Caco-2 (cell line): ENCODE measurements at regions not wholly inside any gene's neighbourhood (a gene's known extent, or its start where the extent isn't known, plus 50 kb on each side); places are given as distances from the start of the nearest gene placed in this dataset.

Experiments
- BruUV-seq: library from RNA; stranded (reverse); fragments of 400-500 nt; replicated peaks from 2 replicates; lab custom pipeline; 2021; lab: Mats Ljungman, UMichigan
- CTCF ChIA-PET: fragments of 300-600 bp; sonication (Branson Sonifier 250); formaldehyde crosslinking; loops from one replicate; lab custom pipeline; 2022; ENCODE audit warnings: antibody characterized with exemption; lab: Charles Lee
- POLR2A ChIA-PET: fragments of 300-600 bp; sonication (Branson Sonifier 250); formaldehyde crosslinking; loops from one replicate; lab custom pipeline; 2022; ENCODE audit warnings: antibody characterized with exemption; lab: Charles Lee
- DNase-seq, 2 experiments: peaks; one replicate each; pipeline versions ENCODE4 v3.0.0 to v3.0.0-alpha.2; 2020 to 2022
- H3K27me3 ChIP-seq: replicated peaks from 2 replicates; pipeline ENCODE4 v1.6.0; 2011; ENCODE audit warnings: low read length; ENCODE audit not compliant: control insufficient read depth, insufficient read depth
- H3K36me3 ChIP-seq: 2 replicates; pipeline ENCODE4 v1.5.1; 2011; ENCODE audit warnings: low read length; ENCODE audit not compliant: control insufficient read depth, insufficient read depth
- H3K4me1 ChIP-seq: fragments of 250-450 bp; sonication (Bioruptor Pico); 2 replicates; pipeline ENCODE4 v1.5.1; 2020; ENCODE audit warnings: mild to moderate bottlenecking
- H3K4me3 ChIP-seq: 2 replicates; pipeline ENCODE4 v1.5.1; 2011; ENCODE audit warnings: low read depth, mild to moderate bottlenecking, control low read depth, low read length
- H3K9me3 ChIP-seq: fragments of 250-450 bp; sonication (Bioruptor Pico); 2 replicates; pipeline ENCODE4 v1.5.1; 2020; ENCODE audit warnings: mild to moderate bottlenecking, moderate library complexity
- H3K27ac Mint-ChIP-seq: one replicate; pipeline ENCODE4 v1.8.0; 2022; ENCODE audit warnings: mixed read lengths; ENCODE audit not compliant: unreplicated experiment
- H3K27me3 Mint-ChIP-seq: one replicate; pipeline ENCODE4 v1.8.0; 2022; ENCODE audit warnings: mixed read lengths; ENCODE audit not compliant: insufficient read depth, unreplicated experiment
- H3K36me3 Mint-ChIP-seq: one replicate; pipeline ENCODE4 v1.8.0; 2022; ENCODE audit warnings: mild to moderate bottlenecking, mixed read lengths; ENCODE audit not compliant: insufficient read depth, unreplicated experiment
- H3K4me1 Mint-ChIP-seq: one replicate; pipeline ENCODE4 v1.8.0; 2022; ENCODE audit warnings: low read depth, mixed read lengths; ENCODE audit not compliant: unreplicated experiment
- H3K4me3 Mint-ChIP-seq: one replicate; pipeline ENCODE4 v1.8.0; 2022; ENCODE audit warnings: mild to moderate bottlenecking, moderate library complexity, mixed read lengths; ENCODE audit not compliant: unreplicated experiment
- H3K9me3 Mint-ChIP-seq: one replicate; pipeline ENCODE4 v1.8.0; 2022; ENCODE audit warnings: mixed read lengths; ENCODE audit not compliant: unreplicated experiment
- intact Hi-C: fragments of 100-400 bp; cut with micrococcal nuclease; formaldehyde crosslinking; loops from one replicate; pipeline ENCODE4 v1.10.0; 2022; ENCODE audit not compliant: unreplicated experiment
- TF ChIP-seq, protein P1 (sequence below), 2 experiments: fragments of 200-600 bp in 1 of 2; IDR thresholded peaks; 1 replicate in 1 of 2; 2 replicates in 1 of 2; pipeline versions ENCODE4 v1.5.1 to v1.8.0; 2011 to 2022; ENCODE audit warnings: antibody characterized with exemption in 1 of 2, control low read depth in 1 of 2, inconsistent platforms in 1 of 2, low read depth in 1 of 2, low read length in 1 of 2, mild to moderate bottlenecking in 1 of 2, moderate library complexity in 1 of 2; ENCODE audit not compliant: insufficient read depth in 1 of 2, severe bottlenecking in 1 of 2, unreplicated experiment in 1 of 2

DNA sequence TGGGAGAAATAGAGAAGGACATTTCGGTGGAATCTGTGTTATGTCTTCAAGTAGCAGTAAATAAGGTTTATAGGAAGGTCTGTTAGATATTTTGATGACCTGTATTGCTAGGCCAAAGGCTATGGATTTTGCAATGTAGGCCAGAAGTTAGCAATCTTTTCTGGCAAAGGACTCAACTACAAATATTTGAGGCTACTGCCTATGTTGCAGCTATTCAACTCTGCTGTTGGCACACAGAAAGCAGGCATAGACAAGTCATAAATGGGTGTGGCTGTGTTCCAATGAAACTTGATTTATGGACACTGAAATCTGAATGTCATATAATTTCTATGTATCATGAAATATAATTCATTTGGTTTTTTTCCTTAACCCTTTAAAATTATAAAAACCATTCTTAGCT lies 438.7 kb upstream of the C2CD4B start:
- POLR2A ChIA-PET: interaction anchor here (0.6 kb wide), 1 partner anchor 136 kb away, joined by 4 read pairs; no protein-coding TSS in a partner anchor

DNA sequence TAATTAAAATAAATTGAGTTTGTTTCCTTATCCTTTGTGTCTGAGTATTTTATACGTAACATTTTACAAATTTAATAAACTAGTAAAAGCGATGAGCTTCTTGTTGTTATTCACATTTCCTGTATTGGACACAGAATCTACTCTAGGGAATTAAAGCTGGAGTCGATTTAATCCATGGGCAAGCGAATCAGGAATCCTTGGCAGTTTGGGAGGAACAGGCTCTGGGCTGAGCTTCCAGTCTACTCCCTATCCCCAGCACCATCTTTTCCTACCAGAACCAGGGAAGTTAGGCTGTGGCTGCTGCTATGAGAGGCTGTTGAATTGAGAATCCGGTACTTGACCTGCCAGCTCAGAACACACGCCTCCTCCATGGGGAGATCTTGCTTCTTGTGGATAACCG lies 437.3 kb upstream of the TPM1 start:
- BruUV-seq: no TSS peak
- H3K4me3 ChIP-seq: no peak overlapping the region
- intact Hi-C loops: no loop called here
- peaks cover 16% of the 10 kb centered on the region for H3K4me1 Mint-ChIP-seq
- TF ChIP-seq, protein P1, sequence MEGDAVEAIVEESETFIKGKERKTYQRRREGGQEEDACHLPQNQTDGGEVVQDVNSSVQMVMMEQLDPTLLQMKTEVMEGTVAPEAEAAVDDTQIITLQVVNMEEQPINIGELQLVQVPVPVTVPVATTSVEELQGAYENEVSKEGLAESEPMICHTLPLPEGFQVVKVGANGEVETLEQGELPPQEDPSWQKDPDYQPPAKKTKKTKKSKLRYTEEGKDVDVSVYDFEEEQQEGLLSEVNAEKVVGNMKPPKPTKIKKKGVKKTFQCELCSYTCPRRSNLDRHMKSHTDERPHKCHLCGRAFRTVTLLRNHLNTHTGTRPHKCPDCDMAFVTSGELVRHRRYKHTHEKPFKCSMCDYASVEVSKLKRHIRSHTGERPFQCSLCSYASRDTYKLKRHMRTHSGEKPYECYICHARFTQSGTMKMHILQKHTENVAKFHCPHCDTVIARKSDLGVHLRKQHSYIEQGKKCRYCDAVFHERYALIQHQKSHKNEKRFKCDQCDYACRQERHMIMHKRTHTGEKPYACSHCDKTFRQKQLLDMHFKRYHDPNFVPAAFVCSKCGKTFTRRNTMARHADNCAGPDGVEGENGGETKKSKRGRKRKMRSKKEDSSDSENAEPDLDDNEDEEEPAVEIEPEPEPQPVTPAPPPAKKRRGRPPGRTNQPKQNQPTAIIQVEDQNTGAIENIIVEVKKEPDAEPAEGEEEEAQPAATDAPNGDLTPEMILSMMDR (IDR thresholded peaks at IDR 0.05; ENCODE audit: insufficient read depth in 1 of 2, low read depth in 1 of 2, low read length in 1 of 2, severe bottlenecking in 1 of 2, unreplicated experiment in 1 of 2): no peak
- no peak for DNase-seq
- no peaks in the 10 kb centered on the region for H3K36me3 ChIP-seq
- peaks cover 17% of the 10 kb centered on the region for H3K36me3 Mint-ChIP-seq
- ChIA-PET POLR2A (no interaction called here), CTCF (interaction anchor here (0.6 kb wide), 1 partner anchor 56 kb away, joined by 3 read pairs; no protein-coding TSS in a partner anchor)
- no peak overlapping the region for H3K4me3 Mint-ChIP-seq
- H3K9me3 Mint-ChIP-seq: no peaks in the 10 kb centered on the region
- no peak overlapping the region for H3K27ac Mint-ChIP-seq
- H3K9me3 ChIP-seq: no peaks in the 10 kb centered on the region
- H3K4me1 ChIP-seq: 0 out of 2 replicates have a peak, but pooled peaks cover 9% of the 10 kb centered on the region
- no peaks in the 10 kb centered on the region for H3K27me3 Mint-ChIP-seq
- H3K27me3 ChIP-seq: no peaks in the 10 kb centered on the region

More for the DNA sequence above, 438.7 kb upstream of the C2CD4B start:
- Histone ChIP-seq H3K27me3 (no peaks in the 10 kb centered on the region), H3K4me1 (0 out of 2 replicates have a peak, but pooled peaks cover 9% of the 10 kb centered on the region), H3K36me3 (no peaks in the 10 kb centered on the region), H3K9me3 (no peaks in the 10 kb centered on the region), H3K4me3 (no peak overlapping the region)
- no peak overlapping the region for H3K27ac Mint-ChIP-seq
- H3K4me1 Mint-ChIP-seq: peaks cover 14% of the 10 kb centered on the region
- no peak overlapping the region for H3K4me3 Mint-ChIP-seq
- BruUV-seq: no TSS peak
- H3K9me3 Mint-ChIP-seq: no peaks in the 10 kb centered on the region
- DNase-seq: no peak
- peaks cover 16% of the 10 kb centered on the region for H3K36me3 Mint-ChIP-seq
- H3K27me3 Mint-ChIP-seq: no peaks in the 10 kb centered on the region
- TF ChIP-seq, protein P1 (IDR thresholded peaks at IDR 0.05; ENCODE audit: insufficient read depth in 1 of 2, low read depth in 1 of 2, low read length in 1 of 2, severe bottlenecking in 1 of 2, unreplicated experiment in 1 of 2): no peak
- CTCF ChIA-PET: interaction anchor here (0.7 kb wide), 1 partner anchor 181 kb away, joined by 3 read pairs; no protein-coding TSS in a partner anchor
- intact Hi-C loops: no loop called here

DNA sequence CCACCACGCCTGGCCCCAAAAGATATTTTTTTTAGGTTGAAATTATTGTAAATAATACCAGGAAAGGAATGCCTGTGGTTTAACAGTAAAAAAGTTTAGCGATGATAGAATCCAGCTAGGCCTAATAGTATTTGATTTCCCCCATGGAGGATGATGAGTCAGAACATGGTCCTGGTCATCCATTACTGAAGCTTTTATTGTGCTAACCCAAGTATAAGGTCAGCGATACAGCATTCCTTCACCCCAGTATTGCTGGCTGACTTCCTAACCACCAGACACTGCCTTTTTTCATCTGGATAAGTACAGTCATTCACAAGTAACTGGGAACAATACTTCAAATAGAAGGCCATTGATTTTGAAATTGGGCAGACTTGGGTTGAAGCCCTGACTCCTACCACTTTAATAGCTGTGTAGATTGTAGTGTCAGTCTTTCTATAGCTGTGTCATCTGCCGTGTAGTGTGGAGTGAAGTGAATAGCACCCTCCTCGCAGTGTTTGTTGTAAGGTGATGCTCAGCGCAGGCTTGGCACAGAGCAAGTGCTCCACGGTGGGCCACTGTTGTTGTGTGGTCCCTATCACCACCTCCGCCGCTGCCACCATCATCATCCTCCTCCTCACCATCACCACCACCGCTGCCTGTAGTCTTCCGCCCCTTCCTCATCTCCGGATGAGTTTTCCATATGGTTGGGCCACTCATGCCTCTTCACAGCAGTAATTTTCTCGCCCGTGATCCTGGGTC lies 436.0 kb upstream of the TPM1 start:
- Mint-ChIP-seq H3K27me3 (no peaks in the 10 kb centered on the region), H3K9me3 (no peaks in the 10 kb centered on the region), H3K4me3 (no peak overlapping the region), H3K27ac (peak overlapping the region; percentile 78), H3K36me3 (peaks cover 27% of the 10 kb centered on the region), H3K4me1 (peaks cover 28% of the 10 kb centered on the region)
- CTCF ChIA-PET: no interaction called here
- intact Hi-C loops: no loop called here
- H3K4me1 ChIP-seq: peaks cover 8% of the 10 kb centered on the region; the same call in 1 of the 2 replicates
- POLR2A ChIA-PET: no interaction called here
- H3K36me3 ChIP-seq: no peaks in the 10 kb centered on the region
- TF ChIP-seq, protein P1 (IDR thresholded peaks at IDR 0.05; ENCODE audit: insufficient read depth in 1 of 2, low read depth in 1 of 2, low read length in 1 of 2, severe bottlenecking in 1 of 2, unreplicated experiment in 1 of 2): no peak
- DNase-seq: no peak
- H3K4me3 ChIP-seq: no peak overlapping the region
- H3K27me3 ChIP-seq: no peaks in the 10 kb centered on the region
- BruUV-seq: no TSS peak
- no peaks in the 10 kb centered on the region for H3K9me3 ChIP-seq
